HG03039 (cell line): ENCODE measurements at regions not wholly inside any gene's neighbourhood (a gene's known extent, or its start where the extent isn't known, plus 50 kb on each side); places are given as distances from the start of the nearest gene placed in this dataset.

Source experiments
- ATAC-seq: cut with Tn5 transposase; IDR thresholded peaks from one replicate; pipeline ENCODE4 v1.9.1; 2021; ENCODE audit warnings: mild to moderate bottlenecking, moderate library complexity; ENCODE audit not compliant: unreplicated experiment

GRCh38 chr10:44301781-44302355, 83.0 kb downstream of the CXCL12 start:
- no peak for ATAC-seq

DNA sequence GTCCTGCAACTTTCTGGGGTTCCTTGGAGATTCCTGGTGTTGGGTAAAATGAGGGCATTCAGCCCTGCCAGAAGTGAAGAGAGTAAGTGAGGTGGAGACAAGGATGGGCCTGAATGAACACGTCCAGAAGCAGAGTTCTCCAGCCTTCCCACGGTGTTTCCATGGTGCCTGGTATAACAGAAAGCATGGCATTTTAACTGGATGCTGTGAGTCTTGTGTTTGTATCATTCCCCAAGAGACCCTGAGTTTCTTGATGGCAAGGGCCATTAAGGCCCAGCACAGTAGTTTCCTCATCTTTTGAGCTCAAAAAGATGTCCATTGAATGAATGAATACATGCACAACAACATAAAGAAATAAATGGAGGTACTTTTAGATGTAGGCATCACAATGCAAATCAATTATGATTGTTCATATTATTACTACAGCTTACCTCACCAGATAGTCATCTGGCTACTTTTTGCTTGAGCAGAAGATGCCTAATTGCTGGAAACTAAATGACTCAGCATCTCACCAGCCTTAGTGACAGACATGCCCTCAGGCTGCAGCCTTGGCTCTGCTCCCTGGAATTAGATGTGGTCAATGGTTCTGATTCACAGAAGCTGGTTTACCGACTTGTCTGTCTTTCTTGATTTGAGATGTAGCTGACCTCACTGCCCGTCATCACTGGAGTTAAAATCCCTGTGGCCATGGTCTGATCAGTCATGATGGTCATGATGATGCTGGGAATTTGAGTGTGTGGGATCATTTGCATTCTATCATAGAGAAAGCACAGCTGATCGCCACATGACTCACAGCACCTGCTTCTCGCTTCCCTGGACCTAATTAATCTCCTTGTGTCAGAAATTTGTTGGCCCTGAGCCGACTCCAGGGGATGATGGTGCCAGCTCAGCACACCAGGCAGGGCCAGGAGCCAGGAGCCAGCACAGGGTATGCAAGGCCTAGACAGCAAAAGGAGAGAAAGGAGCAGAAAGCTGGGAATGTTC, 83.9 kb downstream of the CXCL12 start:
- peak; percentile 93 for ATAC-seq

DNA sequence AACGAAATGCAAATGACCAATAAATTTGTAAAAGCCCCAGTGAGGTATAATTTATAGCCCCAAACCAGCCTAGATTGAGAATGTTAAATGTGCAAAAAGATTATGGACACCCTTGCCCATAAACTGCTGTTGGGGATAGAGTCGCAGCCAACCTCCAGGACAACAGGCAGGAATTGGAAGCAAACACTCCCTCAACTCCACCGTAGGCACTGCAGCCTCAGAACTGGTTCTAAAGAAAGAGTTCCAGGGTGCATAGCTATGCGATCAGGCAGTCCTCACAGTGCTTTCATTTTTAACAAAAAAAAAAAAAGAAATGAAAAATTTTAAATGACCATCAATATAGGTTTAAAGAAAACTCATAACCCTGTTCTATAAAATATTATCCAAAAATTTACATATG, 86.2 kb downstream of the CXCL12 start:
- ATAC-seq = no peak

DNA sequence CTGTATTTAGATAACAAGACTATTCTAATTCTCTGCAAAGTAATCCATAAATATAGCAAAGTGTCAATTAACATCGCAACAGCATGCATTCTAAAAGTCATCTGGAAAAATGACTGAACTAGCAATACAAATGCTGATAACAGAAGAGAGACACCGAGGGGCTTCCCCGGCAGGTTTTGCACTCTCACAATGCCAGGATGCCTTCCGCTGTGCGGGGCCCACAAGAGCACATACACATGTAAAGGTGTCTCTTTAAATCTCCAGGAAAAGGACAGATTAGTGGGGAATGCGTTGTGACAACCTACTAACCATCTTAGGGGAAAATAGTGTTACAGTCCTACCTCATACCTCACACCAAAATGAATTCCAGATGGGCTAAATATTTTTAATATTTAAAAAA, 86.9 kb downstream of the CXCL12 start:
- no peak for ATAC-seq

- ATAC-seq = no peak
These were observed 89.2 kb downstream of the CXCL12 start for GRCh38 chr10:44295644-44296241.

DNA sequence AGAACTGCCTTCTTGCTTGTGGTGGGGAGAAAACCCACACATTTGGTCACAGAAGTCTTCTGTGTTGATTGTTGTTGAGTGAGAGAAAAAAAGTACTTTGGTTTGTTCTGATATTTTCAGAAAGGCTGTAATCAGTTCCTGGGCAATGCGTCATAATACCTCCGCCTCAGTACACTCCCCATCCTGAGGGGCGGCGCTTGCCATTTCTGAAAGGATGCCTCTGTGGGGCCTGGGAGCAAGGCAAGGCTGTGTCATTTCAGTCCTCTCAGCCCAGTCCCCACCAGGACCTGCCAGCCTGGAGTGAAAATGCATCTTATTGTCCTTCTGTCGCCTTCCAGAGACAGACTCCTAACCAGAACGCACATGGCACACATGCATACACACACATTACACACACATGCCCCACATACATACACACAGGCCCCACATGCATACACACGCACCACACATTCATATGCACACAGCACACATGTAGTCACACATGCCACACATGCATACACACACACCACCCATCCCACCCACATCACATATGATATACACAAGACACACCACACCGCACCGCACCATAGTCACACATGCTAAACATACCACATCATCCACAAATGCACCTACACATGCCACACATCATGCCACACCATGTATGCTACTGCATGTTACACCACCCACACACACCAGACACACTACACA, 90.0 kb downstream of the CXCL12 start:
- no peak for ATAC-seq

GRCh38 chr10:44293842-44294241, 91.1 kb downstream of the CXCL12 start:
- ATAC-seq = no peak

GRCh38 chr10:44293306-44293778, 91.6 kb downstream of the CXCL12 start:
- ATAC-seq = no peak

DNA sequence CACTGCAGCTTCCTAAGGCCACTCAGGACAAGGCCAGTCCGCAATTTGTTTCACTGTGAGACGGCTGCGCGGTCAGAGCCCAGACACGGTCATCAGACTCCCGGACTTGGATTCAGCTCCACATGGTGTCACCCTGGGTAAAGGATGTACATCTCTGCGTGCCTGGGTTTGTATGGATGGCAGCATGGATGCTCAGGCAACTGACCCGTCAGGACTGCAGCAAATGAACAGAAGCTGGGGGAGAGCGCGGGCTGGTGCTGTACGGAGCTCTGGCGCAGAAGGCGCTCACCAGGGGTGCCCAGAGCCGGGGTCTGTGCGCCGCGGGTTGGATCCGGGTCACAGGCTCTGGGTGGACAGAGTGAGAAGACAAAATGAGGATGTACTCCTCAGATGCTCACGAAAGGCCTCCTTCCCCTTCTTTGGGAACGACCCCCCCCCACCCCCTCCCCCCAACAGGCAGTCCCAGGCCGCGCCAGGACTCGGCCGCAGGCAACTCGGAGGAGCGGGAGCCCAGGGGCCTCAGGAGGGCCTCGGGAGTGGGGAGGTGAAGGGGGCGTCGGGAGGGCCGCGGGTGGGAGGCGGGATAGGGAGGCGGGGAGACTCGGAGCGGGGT, 92.4 kb downstream of the CXCL12 start:
- ATAC-seq = no peak

DNA sequence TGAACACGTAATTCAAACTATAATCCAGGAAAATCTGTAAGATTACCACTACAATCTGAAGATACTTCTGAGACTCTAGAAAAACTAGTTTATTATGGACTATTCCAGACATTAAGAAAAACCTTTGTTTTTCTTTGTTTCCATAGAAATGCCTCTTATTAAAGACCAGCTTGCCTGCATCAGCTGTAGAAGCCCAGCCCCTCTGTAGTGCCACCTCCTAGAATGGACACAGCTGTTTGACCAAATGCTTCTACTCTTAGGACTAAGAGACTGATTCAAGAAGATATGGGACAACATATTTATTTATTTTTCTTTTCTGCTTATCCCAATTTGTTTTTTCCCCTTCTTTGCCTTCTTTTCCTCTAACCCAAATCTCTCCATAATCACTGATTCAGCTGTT, 93.8 kb downstream of the CXCL12 start:
- ATAC-seq = no peak

- no peak for ATAC-seq
These were observed 95.8 kb downstream of the CXCL12 start for GRCh38 chr10:44289125-44289524.

- ATAC-seq = no peak
These were observed 97.5 kb downstream of the CXCL12 start for GRCh38 chr10:44287408-44287807.

DNA sequence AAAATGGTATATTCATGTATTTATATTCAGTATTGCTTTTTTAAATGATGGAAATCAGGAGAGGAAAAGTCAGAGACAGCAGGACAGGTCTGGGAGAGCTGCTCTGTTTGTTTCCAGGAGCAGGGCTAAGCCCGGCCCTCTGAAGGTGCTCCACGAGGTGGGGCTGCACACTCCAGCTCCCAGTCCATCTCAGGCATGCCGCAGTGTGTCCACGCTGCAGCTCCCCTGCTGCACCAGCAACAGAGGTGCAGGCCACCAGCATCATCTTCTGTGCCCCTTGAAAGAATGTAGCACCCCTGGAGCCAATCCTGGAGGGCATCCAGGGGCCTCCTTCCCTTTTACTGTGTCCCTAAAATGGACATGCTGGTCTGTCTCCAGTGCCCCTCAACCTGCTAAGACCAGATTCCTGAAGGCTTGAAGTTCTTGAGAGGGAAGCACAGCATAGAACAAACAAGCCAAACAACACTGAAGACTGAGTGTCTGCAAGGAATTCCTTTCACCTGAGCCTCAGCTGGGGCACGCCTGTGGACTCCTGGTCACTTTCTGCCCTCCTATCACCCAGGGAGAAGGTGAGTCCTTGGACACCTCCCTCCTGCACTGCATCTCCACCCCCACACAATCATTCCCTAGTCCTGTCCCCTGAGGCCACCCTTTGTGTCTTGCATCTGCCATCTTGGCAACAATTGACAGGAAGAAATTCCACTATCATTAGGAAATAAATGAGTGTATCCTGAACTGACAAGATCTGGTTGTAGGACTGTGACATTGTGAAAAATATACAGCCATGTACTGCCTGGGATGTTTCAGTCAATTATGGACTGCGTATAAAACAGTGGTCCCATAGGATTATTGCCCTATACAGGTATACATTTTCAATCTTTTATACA, 100.5 kb downstream of the CXCL12 start:
- no peak for ATAC-seq

DNA sequence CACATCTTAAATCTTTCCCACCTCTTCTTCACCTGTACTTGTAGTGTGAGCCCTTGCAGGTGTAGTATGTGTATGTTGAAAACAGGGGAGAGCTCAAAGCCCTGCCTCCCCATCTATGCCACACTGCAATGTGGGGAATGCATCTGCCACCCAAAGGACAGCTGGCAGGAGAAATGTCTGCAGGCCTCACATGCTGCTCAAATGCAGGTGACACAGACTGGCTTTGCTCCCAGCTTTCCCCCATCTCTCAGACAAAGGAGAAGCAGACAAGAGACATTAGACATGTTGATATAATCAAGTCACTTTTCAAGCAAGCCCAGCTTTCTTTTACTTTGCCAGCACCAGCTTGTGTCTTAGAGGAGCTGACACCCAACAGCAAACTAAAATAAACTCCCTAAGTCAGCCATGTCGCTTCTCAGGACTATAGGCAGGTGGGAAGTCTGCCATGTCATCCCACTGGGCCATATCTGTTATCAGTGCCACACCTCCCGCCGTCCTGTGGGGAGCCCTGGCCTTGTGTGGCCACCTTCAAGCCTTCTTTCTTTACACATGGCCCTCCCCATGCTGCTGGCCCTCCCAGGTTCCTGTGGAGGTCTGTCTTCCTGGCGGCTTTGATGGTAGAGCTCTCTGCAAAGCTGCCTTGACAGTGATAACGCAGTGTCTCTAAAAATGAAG, 102.1 kb downstream of the CXCL12 start:
- ATAC-seq = no peak

- ATAC-seq = no peak
These were observed 103.2 kb downstream of the CXCL12 start for GRCh38 chr10:44281662-44282061.

DNA sequence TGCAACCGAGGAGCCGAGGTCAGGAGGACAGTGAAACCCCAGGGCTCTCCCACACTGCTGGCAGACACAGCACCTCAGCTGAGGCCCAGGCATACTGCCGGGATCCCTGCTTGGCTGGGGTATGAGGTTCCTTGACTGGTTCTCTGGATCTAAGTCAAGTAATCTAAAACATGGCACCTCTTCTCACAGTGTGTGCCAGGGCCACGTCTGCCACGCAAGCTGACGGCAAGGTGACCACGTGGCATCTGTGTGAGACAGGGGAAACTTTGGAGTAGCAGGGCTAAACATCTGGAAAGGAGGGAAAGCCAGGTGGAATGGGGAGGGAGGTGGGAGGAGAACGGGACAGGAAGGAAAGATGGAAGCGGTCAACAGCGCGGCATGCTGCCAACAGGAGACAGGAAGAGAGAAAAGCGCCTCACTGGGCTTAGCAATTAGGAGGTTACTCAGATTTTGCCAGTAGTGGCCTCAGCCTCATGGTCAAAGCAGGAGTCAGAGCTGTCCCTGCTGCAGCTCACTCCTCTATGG, 103.7 kb downstream of the CXCL12 start:
- ATAC-seq = no peak

DNA sequence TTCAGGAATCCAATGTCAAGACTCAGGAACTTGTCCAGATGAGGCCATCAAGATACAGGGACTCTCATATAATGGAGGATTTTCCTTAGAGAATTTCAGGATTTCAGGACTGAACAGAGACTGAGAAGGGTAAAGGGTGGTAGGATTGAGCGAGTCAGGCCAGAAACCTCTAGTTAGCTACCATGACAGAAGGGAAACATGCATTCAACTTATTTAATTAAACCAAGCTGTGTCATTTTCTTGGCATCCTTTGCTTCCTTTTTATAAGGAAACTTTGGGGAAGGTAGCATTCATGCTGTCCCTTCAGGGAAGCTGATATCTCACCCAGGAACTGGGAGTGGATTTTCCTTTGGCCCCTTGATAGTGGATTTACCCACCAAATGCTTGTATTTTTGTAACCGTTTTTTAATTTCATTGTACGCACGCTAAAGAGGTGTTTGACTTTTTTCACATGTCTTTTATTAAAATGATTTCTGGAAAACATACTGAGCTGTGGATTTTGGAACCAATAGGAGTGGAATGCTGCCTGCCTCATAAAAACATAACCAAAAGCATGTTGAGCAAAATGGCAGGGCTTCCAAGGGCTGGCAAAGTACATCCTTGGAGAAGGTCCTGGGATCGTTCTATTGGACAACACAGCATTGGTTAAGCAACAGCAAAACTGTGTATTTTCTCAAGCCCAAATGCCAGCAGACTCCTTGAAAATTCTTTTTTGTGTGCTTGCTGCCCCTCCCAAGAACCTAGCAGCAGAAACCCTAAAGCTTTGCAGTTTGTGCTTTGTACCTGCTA, 104.5 kb downstream of the CXCL12 start:
- no peak for ATAC-seq

- no peak for ATAC-seq
These were observed 105.3 kb downstream of the CXCL12 start for GRCh38 chr10:44279426-44280126.
